HUES64 (cell line): ENCODE measurements at regions not wholly inside any gene's neighbourhood (a gene's known extent, or its start where the extent isn't known, plus 50 kb on each side); places are given as distances from the start of the nearest gene placed in this dataset.
"Not testable (repeated sequence)": the region's sequence is repeated elsewhere in the genome, so short reads cannot be mapped to it uniquely, and the experiment has no call there.

Source experiments
- H3K27ac ChIP-seq: 2 replicates; pipeline ENCODE4 v1.7.0; 2013; ENCODE audit warnings: low read depth, low read length, inconsistent platforms
- H3K27me3 ChIP-seq: 2 replicates; pipeline ENCODE4 v1.6.1; 2013; ENCODE audit warnings: mild to moderate bottlenecking, low read length; ENCODE audit not compliant: insufficient read depth
- H3K36me3 ChIP-seq: 2 replicates; pipeline ENCODE4 v1.6.1; 2013; ENCODE audit warnings: mild to moderate bottlenecking, low read length; ENCODE audit not compliant: insufficient read depth
- H3K4me1 ChIP-seq: 2 replicates; pipeline ENCODE4 v1.6.1; 2013; ENCODE audit warnings: mild to moderate bottlenecking, low read length, moderate library complexity; ENCODE audit not compliant: insufficient read depth
- H3K4me3 ChIP-seq: 2 replicates; pipeline ENCODE4 v1.5.1; 2013; ENCODE audit warnings: mild to moderate bottlenecking, low read length, moderate library complexity
- H3K9ac ChIP-seq: 2 replicates; pipeline ENCODE4 v1.6.1; 2013; ENCODE audit warnings: mild to moderate bottlenecking, low read depth, low read length
- H3K9me3 ChIP-seq: 2 replicates; pipeline ENCODE4 v1.6.1; 2013; ENCODE audit warnings: low read depth, low read length; ENCODE audit not compliant: insufficient read depth
- whole genome bisulfite sequencing: fragments of 150-250, 120-280 bp; methylation state at CpG from one replicate; pipeline ENCODE4 v1.1.7; 2013; ENCODE audit warnings: missing lambda C conversion rate; 5-methylcytosine and 5-hydroxymethylcytosine counted together

- Histone ChIP-seq H3K4me1 (no peaks in the 10 kb centered on the region), H3K4me3 (no peak overlapping the region), H3K9ac (no peak overlapping the region), H3K27ac (no peak overlapping the region), H3K36me3 (no peaks in the 10 kb centered on the region), H3K27me3 (no peaks in the 10 kb centered on the region), H3K9me3 (peaks cover 18% of the 10 kb centered on the region)
- 100% methylated on average over 1 of the region's 2 CpGs for WGBS
Measured at GRCh38 chr9:30103647-30104394, 2280.6 kb upstream of the ACO1 start.

GRCh38 chr9:30107134-30107533 lies 2277.3 kb upstream of the ACO1 start:
- H3K4me1 ChIP-seq, H3K27me3 ChIP-seq, H3K9ac ChIP-seq, H3K36me3 ChIP-seq, H3K4me3 ChIP-seq, H3K27ac ChIP-seq: not testable (repeated sequence)
- WGBS = 93% methylated on average over 7 of the region's 8 CpGs
- peaks cover 18% of the 10 kb centered on the region for H3K9me3 ChIP-seq

GRCh38 chr9:30116673-30117217 lies 2267.7 kb upstream of the ACO1 start:
- H3K9ac ChIP-seq = no peak overlapping the region
- WGBS = 86% methylated on average over 3 of the region's 3 CpGs
- H3K4me3 ChIP-seq = no peak overlapping the region
- no peaks in the 10 kb centered on the region for H3K27me3 ChIP-seq
- peaks cover 14% of the 10 kb centered on the region for H3K4me1 ChIP-seq
- no peaks in the 10 kb centered on the region for H3K9me3 ChIP-seq
- H3K36me3 ChIP-seq = no peaks in the 10 kb centered on the region
- peak overlapping the region; percentile 90; the same call in 1 of the 2 replicates for H3K27ac ChIP-seq

- no peaks in the 10 kb centered on the region for H3K27me3 ChIP-seq
- 93% methylated on average over 5 of the region's 5 CpGs for WGBS
- H3K4me3 ChIP-seq = no peak overlapping the region
- no peaks in the 10 kb centered on the region for H3K36me3 ChIP-seq
- no peak overlapping the region for H3K27ac ChIP-seq
- no peaks in the 10 kb centered on the region for H3K9me3 ChIP-seq
- peaks cover 19% of the 10 kb centered on the region for H3K4me1 ChIP-seq
- no peak overlapping the region for H3K9ac ChIP-seq
Measured at GRCh38 chr9:30120666-30121065, 2263.8 kb upstream of the ACO1 start.

- Histone ChIP-seq H3K9ac (no peak overlapping the region), H3K36me3 (no peaks in the 10 kb centered on the region), H3K4me3 (no peak overlapping the region), H3K27me3 (no peaks in the 10 kb centered on the region), H3K9me3 (no peaks in the 10 kb centered on the region), H3K4me1 (peaks cover 22% of the 10 kb centered on the region), H3K27ac (no peak overlapping the region)
- 100% methylated on average over 4 of the region's 4 CpGs for WGBS
Measured at GRCh38 chr9:30121611-30122010, 2262.8 kb upstream of the ACO1 start.

GRCh38 chr9:30125881-30126280 lies 2258.6 kb upstream of the ACO1 start:
- Histone ChIP-seq H3K27ac (no peak overlapping the region), H3K27me3 (no peaks in the 10 kb centered on the region), H3K4me3 (no peak overlapping the region), H3K4me1 (peaks cover 10% of the 10 kb centered on the region; the same call in 1 of the 2 replicates), H3K9ac (no peak overlapping the region), H3K9me3 (no peaks in the 10 kb centered on the region), H3K36me3 (no peaks in the 10 kb centered on the region)

GRCh38 chr9:30127371-30127770 lies 2257.1 kb upstream of the ACO1 start:
- Histone ChIP-seq H3K4me1 (0 out of 2 replicates have a peak, but pooled peaks cover 8% of the 10 kb centered on the region), H3K27me3 (no peaks in the 10 kb centered on the region), H3K4me3 (no peak overlapping the region), H3K27ac (no peak overlapping the region), H3K9me3 (no peaks in the 10 kb centered on the region), H3K9ac (no peak overlapping the region), H3K36me3 (no peaks in the 10 kb centered on the region)

- Histone ChIP-seq H3K9me3 (no peaks in the 10 kb centered on the region), H3K9ac (no peak overlapping the region), H3K4me3 (no peak overlapping the region), H3K36me3 (no peaks in the 10 kb centered on the region), H3K4me1 (peaks cover 11% of the 10 kb centered on the region; the same call in 1 of the 2 replicates), H3K27me3 (no peaks in the 10 kb centered on the region), H3K27ac (no peak overlapping the region)
- WGBS = 100% methylated on average over 2 of the region's 2 CpGs
Measured at GRCh38 chr9:30140407-30140806, 2244.0 kb upstream of the ACO1 start.

GRCh38 chr9:30160570-30160969 lies 2223.9 kb upstream of the ACO1 start:
- no peak overlapping the region for H3K27ac ChIP-seq
- no peaks in the 10 kb centered on the region for H3K9me3 ChIP-seq
- H3K4me3 ChIP-seq = no peak overlapping the region
- 92% methylated on average over 7 of the region's 7 CpGs for WGBS
- no peaks in the 10 kb centered on the region; the same call in 1 of the 2 replicates for H3K4me1 ChIP-seq
- H3K36me3 ChIP-seq = no peaks in the 10 kb centered on the region
- no peak overlapping the region for H3K9ac ChIP-seq
- no peaks in the 10 kb centered on the region for H3K27me3 ChIP-seq

- H3K36me3 ChIP-seq = no peaks in the 10 kb centered on the region
- no peak overlapping the region for H3K27ac ChIP-seq
- H3K4me1 ChIP-seq = 0 out of 2 replicates have a peak, but pooled peaks cover 4% of the 10 kb centered on the region
- H3K9me3 ChIP-seq = peaks cover 4% of the 10 kb centered on the region; the same call in 1 of the 2 replicates
- no peaks in the 10 kb centered on the region for H3K27me3 ChIP-seq
- H3K4me3 ChIP-seq = no peak overlapping the region
- no CpG with 5 or more reads among the region's 1 CpG for WGBS
- H3K9ac ChIP-seq = no peak overlapping the region
Measured at GRCh38 chr9:30172206-30172605, 2212.2 kb upstream of the ACO1 start.

- H3K4me3 ChIP-seq = no peak overlapping the region
- no peaks in the 10 kb centered on the region for H3K27me3 ChIP-seq
- no peaks in the 10 kb centered on the region for H3K9me3 ChIP-seq
- H3K9ac ChIP-seq = no peak overlapping the region
- peaks cover 12% of the 10 kb centered on the region; the same call in 1 of the 2 replicates for H3K4me1 ChIP-seq
- H3K27ac ChIP-seq = no peak overlapping the region
- H3K36me3 ChIP-seq = no peaks in the 10 kb centered on the region
Measured at GRCh38 chr9:30178610-30179009, 2205.8 kb upstream of the ACO1 start.
